Epithelial cell of proximal tubule (primary cell): ENCODE measurements at regions not wholly inside any gene's neighbourhood (a gene's known extent, or its start where the extent isn't known, plus 50 kb on each side); places are given as distances from the start of the nearest gene placed in this dataset.
"Not testable (repeated sequence)": the region's sequence is repeated elsewhere in the genome, so short reads cannot be mapped to it uniquely, and the experiment has no call there.

Source experiments
- DNase-seq: peaks from one replicate; pipeline ENCODE4 v3.0.0-alpha.2; 2011; ENCODE audit warnings: low read depth
- H3K4me3 ChIP-seq: 2 replicates; pipeline ENCODE4 v1.5.1; 2011; ENCODE audit warnings: low read depth, mild to moderate bottlenecking, low read length
- TF ChIP-seq, protein P1 (sequence below): conservative IDR thresholded peaks from 2 replicates; pipeline ENCODE4 v1.5.1; 2012; ENCODE audit warnings: low read depth, mild to moderate bottlenecking, low read length

DNA sequence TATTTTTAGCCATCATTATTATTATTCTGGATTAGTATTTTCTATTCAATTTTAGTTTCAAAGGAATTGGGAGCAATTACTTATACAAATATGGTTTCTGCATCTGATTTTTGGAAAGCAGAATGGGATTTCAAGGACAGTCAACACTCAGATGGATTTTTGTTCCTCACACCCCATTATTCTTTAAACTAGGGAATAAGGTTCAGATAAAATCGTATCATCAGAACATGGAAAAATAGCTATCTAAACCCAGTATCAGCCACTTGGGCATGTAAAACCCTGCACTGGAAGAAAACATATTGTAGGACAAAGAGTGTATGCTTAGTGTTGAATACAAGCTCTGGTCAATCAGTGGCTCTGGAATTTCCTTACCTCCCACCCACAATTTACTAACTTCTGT, 452.5 kb downstream of the ZNF516 start:
- no peak overlapping the region for H3K4me3 ChIP-seq
- no peak for DNase-seq
- TF ChIP-seq, protein P1, sequence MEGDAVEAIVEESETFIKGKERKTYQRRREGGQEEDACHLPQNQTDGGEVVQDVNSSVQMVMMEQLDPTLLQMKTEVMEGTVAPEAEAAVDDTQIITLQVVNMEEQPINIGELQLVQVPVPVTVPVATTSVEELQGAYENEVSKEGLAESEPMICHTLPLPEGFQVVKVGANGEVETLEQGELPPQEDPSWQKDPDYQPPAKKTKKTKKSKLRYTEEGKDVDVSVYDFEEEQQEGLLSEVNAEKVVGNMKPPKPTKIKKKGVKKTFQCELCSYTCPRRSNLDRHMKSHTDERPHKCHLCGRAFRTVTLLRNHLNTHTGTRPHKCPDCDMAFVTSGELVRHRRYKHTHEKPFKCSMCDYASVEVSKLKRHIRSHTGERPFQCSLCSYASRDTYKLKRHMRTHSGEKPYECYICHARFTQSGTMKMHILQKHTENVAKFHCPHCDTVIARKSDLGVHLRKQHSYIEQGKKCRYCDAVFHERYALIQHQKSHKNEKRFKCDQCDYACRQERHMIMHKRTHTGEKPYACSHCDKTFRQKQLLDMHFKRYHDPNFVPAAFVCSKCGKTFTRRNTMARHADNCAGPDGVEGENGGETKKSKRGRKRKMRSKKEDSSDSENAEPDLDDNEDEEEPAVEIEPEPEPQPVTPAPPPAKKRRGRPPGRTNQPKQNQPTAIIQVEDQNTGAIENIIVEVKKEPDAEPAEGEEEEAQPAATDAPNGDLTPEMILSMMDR: no peak

DNA sequence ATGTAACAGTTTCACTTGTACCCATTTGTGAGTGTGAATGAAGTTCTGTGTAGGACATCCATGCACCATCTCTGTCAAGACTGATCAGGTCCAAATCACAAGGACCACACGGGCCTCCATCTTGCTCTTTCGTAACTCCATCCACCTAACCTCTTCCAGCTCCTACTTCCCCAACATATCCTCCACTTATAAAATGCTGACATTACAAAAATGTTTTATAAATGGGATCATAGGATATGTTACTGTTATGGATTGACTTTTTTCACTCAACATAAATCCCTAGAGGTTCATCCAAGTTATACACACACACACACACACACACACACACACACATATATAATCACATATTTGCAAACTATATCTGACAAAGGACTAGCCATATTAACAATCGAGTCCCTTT, 476.8 kb downstream of the ZNF516 start:
- TF ChIP-seq, protein P1: no peak
- DNase-seq: no peak
- H3K4me3 ChIP-seq: no peak overlapping the region

DNA sequence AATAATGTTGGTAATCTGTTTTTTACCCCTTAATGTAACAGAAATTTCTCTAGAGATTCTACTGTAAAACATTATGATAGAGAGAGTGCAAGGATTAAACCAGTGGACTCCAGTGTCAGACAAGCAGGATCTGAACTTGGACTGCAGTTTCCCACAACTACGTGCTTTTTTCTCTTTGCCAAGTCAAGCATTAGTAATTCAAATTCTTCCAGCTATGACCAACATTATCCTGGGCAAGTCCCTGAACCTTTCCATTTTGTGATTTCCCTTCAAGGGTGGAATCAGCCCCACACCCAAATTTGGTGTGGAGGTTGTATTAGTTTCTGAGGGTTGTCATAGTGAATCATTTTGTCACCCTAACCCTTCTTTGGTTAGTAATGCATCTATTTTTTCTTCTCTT, 482.0 kb downstream of the ZNF516 start:
- DNase-seq: no peak
- H3K4me3 ChIP-seq: no peak overlapping the region
- TF ChIP-seq, protein P1: no peak

DNA sequence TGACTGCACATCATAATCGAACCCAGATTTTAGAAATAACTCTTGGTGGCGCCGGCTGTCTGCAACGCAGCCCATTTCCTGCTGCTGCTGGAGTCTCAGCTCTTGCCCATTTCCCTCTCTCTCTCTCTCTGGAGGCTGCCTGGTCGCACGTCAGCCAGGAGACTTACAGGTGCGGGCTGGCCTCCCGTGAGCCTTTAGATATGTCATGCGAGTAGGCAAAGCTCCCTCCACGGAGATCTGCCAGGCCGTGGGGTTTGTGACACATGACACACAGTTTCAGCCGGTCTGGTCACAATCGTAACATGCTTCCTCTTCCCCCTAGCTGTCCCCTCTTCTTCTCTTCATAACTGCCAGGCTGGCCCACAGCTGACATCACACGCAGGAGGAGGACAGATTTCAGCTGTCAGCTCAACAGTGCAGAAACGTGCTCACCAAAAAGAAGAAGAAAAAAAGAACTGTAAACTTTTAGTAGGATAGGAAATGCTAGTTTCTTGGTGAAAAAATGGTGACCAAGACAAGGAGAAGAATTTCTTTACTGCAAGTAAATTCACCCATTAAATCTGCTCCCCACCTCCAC, 489.3 kb downstream of the ZNF516 start:
- no peak for DNase-seq
- peak overlapping the region; percentile 11 for H3K4me3 ChIP-seq
- TF ChIP-seq, protein P1: no peak

DNA sequence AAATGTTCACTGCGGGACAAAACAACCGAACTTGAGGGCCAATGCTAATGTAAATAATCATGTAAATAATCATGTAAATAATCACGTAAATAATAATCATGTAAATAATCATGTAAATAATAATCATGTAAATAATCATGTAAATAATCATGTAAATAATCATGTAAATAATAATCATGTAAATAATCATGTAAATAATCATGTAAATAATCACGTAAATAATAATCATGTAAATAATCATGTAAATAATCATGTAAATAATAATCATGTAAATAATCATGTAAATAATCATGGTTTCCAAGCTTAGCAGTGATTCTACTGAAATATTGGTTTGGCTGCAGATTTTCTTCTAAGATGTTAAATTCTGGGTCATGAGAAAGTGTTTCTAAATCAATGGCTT, 507.1 kb downstream of the ZNF516 start:
- DNase-seq, H3K4me3 ChIP-seq: not testable (repeated sequence)

DNA sequence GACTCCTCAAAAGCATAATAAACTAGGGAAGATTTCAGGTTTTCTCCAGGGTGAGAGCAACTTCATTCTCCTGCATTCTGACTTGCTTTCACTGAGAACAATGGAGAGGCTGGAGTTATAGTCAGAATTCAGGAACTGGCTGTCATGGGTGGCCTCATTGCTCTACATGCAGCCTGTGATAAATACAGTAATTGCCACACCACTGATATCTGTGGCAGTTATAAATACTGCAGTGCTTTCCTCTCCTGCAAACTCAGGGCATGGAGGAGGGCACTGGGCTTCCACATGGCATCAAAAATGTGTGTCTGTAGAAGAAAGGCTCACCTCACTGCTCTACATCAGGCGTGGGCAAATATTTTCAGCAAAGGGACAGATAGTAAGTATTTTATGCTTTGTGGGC, 510.2 kb downstream of the ZNF516 start:
- no peak for DNase-seq
- no peak overlapping the region for H3K4me3 ChIP-seq
- TF ChIP-seq, protein P1: no peak

DNA sequence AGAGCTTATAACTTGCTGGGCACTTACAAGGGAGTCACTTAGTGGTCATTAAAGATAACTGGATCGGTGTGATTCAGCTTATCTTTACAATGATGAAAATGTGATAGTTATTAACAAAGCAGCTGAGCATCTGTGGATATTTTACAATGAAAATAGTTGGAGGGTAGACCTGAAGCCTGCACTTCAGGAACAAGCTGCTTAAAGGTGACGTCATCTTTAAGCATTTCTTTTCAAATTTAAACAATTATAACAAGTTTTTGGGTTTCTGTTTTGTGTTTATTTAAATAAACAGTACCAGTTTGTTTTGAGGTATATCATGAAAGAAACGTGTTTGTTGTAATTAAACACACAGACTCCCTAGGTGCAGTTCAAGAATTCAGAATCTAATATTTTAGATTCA, 513.9 kb downstream of the ZNF516 start:
- DNase-seq: no peak
- TF ChIP-seq, protein P1: no peak
- H3K4me3 ChIP-seq: no peak overlapping the region

DNA sequence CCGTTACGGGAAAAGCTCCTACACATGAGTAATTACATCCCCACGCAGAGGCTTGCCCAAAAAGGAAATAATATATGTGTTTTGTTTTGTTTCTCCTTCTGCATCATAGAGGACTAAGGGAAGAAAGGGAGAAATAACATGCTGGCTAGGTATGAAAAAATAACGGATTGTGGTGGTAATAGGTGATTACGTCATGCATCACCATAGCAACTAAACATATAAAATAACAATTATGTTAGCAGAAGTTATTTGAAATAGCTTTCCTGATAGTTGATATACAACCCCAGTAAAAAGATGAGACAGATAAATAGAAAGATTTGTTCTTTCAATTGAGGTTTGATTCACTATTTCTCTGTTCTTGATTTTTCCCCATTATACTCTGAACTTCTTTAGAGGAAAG, 518.0 kb downstream of the ZNF516 start:
- no peak overlapping the region for H3K4me3 ChIP-seq
- TF ChIP-seq, protein P1: no peak
- no peak for DNase-seq
